OCI-LY1 (cell line): ENCODE measurements at regions not wholly inside any gene's neighbourhood (a gene's known extent, or its start where the extent isn't known, plus 50 kb on each side); places are given as distances from the start of the nearest gene placed in this dataset.

Experiments used
- H2AFZ ChIP-seq: fragments of 200-600 bp; sonication (generic), shearing (Covaris generic); 2 replicates; pipeline ENCODE4 v1.6.0; 2014; ENCODE audit warnings: antibody characterized with exemption, mild to moderate bottlenecking, low read length
- H3F3A ChIP-seq: fragments of 200-600 bp; sonication (generic), shearing (Covaris generic); 2 replicates; pipeline ENCODE4 v1.6.0; 2014; ENCODE audit warnings: mild to moderate bottlenecking, antibody characterized with exemption, low read length, moderate library complexity; ENCODE audit not compliant: insufficient read depth
- H3K27ac ChIP-seq: fragments of 200-600 bp; sonication (generic); 2 replicates; pipeline ENCODE4 v1.5.1; 2014; ENCODE audit warnings: low read length, mixed run types, mild to moderate bottlenecking, low read depth; ENCODE audit not compliant: poor library complexity, severe bottlenecking
- H3K27me3 ChIP-seq: fragments of 200-600 bp; sonication (generic); 2 replicates; pipeline ENCODE4 v1.6.0; 2014; ENCODE audit warnings: antibody characterized with exemption, mild to moderate bottlenecking, low read length, moderate library complexity; ENCODE audit not compliant: insufficient read depth
- H3K36me3 ChIP-seq: fragments of 200-600 bp; sonication (generic); 2 replicates; pipeline ENCODE4 v1.6.1; 2014; ENCODE audit warnings: mild to moderate bottlenecking, antibody characterized with exemption, low read length, moderate library complexity, mixed read lengths; ENCODE audit not compliant: insufficient read depth
- H3K4me1 ChIP-seq: fragments of 200-600 bp; sonication (generic); 2 replicates; pipeline ENCODE4 v1.5.1; 2014; ENCODE audit warnings: mild to moderate bottlenecking, low read length, moderate library complexity; ENCODE audit not compliant: insufficient read depth, severe bottlenecking
- H3K4me2 ChIP-seq: fragments of 200-600 bp; sonication (generic), shearing (Covaris generic); 2 replicates; pipeline ENCODE4 v1.6.1; 2014; ENCODE audit warnings: low read length
- H3K4me3 ChIP-seq: fragments of 200-600 bp; sonication (generic); 2 replicates; pipeline ENCODE4 v1.5.1; 2014; ENCODE audit warnings: low read length, low read depth, mild to moderate bottlenecking, mixed read lengths; ENCODE audit not compliant: poor library complexity, severe bottlenecking
- H3K79me2 ChIP-seq: fragments of 200-600 bp; shearing (Covaris generic); 2 replicates; pipeline ENCODE4 v1.6.1; 2016; ENCODE audit warnings: mixed run types, low read length, mixed read lengths; ENCODE audit not compliant: insufficient read depth
- H3K9ac ChIP-seq: fragments of 200-600 bp; sonication (generic), shearing (Covaris generic); 2 replicates; pipeline ENCODE4 v1.6.1; 2014; ENCODE audit warnings: mild to moderate bottlenecking, low read length, mixed read lengths
- H3K9me2 ChIP-seq: fragments of 200-600 bp; sonication (generic), shearing (Covaris generic); 2 replicates; pipeline ENCODE4 v1.6.1; 2014; ENCODE audit warnings: low read depth, mild to moderate bottlenecking, low read length, mixed read lengths
- H3K9me3 ChIP-seq: fragments of 200-600 bp; shearing (Covaris generic); 2 replicates; pipeline ENCODE4 v1.6.1; 2014; ENCODE audit warnings: low read length, mixed read lengths
- H4K20me1 ChIP-seq: fragments of 200-600 bp; sonication (generic), shearing (Covaris generic); 2 replicates; pipeline ENCODE4 v1.6.0; 2016; ENCODE audit warnings: mild to moderate bottlenecking, low read length; ENCODE audit not compliant: insufficient read depth
- EZH2 ChIP-seq: fragments of 200-600 bp; sonication (generic), shearing (Covaris generic); IDR thresholded peaks from 2 replicates; pipeline ENCODE4 v1.8.0; 2017; ENCODE audit warnings: borderline replicate concordance, mixed run types, mild to moderate bottlenecking, antibody characterized with exemption, low read length, moderate library complexity, mixed read lengths
- TF ChIP-seq, protein P1 (sequence below): fragments of 200-600 bp; sonication (generic), shearing (Covaris generic); IDR thresholded peaks from 2 replicates; pipeline ENCODE4 v1.5.1; 2017; ENCODE audit warnings: mild to moderate bottlenecking, antibody characterized with exemption, low read length, moderate library complexity, mixed read lengths

GRCh38 chr2:217269701-217270484 is 410.0 kb upstream of the TNP1 start:
- no peak overlapping the region for H3K27ac ChIP-seq
- no peak overlapping the region for H3K4me3 ChIP-seq
- no peaks in the 10 kb centered on the region for H4K20me1 ChIP-seq
- no peaks in the 10 kb centered on the region; the same call in 1 of the 2 replicates for H3K9me3 ChIP-seq
- H3K36me3 ChIP-seq = no peaks in the 10 kb centered on the region
- no peaks in the 10 kb centered on the region for H3K79me2 ChIP-seq
- no peak overlapping the region for H2AFZ ChIP-seq
- no peaks in the 10 kb centered on the region for H3K9me2 ChIP-seq
- H3F3A ChIP-seq = no peaks in the 10 kb centered on the region
- no peak for TF ChIP-seq EZH2
- TF ChIP-seq, protein P1, sequence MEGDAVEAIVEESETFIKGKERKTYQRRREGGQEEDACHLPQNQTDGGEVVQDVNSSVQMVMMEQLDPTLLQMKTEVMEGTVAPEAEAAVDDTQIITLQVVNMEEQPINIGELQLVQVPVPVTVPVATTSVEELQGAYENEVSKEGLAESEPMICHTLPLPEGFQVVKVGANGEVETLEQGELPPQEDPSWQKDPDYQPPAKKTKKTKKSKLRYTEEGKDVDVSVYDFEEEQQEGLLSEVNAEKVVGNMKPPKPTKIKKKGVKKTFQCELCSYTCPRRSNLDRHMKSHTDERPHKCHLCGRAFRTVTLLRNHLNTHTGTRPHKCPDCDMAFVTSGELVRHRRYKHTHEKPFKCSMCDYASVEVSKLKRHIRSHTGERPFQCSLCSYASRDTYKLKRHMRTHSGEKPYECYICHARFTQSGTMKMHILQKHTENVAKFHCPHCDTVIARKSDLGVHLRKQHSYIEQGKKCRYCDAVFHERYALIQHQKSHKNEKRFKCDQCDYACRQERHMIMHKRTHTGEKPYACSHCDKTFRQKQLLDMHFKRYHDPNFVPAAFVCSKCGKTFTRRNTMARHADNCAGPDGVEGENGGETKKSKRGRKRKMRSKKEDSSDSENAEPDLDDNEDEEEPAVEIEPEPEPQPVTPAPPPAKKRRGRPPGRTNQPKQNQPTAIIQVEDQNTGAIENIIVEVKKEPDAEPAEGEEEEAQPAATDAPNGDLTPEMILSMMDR = no peak
- H3K4me1 ChIP-seq = no peaks in the 10 kb centered on the region
- H3K4me2 ChIP-seq = no peak overlapping the region
- H3K27me3 ChIP-seq = no peaks in the 10 kb centered on the region
- no peak overlapping the region for H3K9ac ChIP-seq

DNA sequence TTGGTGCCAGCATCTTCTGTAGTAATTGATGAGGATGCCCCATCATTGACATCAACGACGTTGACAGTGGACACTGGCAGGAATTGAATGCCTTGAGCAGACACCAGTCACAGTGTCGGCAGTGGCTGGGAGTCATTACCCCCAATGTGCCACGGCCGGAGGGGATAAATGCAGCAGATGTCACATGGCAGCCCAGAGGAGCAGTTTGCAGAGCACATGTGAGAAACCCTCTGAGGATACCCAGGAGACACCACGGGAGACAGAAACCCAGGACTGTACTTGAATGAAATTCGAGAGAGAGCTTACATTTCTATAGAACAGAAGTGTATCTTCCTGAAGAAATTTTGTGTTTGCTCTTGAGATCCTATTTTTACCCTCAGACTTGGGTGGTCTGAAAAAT is 409.1 kb upstream of the TNP1 start:
- H3K4me1 ChIP-seq = no peaks in the 10 kb centered on the region
- no peak overlapping the region for H3K4me3 ChIP-seq
- H3K79me2 ChIP-seq = no peaks in the 10 kb centered on the region
- H2AFZ ChIP-seq = no peak overlapping the region
- no peaks in the 10 kb centered on the region for H3F3A ChIP-seq
- no peaks in the 10 kb centered on the region for H3K27me3 ChIP-seq
- no peaks in the 10 kb centered on the region for H4K20me1 ChIP-seq
- TF ChIP-seq EZH2 = no peak
- TF ChIP-seq, protein P1 = no peak
- no peaks in the 10 kb centered on the region for H3K9me2 ChIP-seq
- no peaks in the 10 kb centered on the region for H3K36me3 ChIP-seq
- H3K9me3 ChIP-seq = no peaks in the 10 kb centered on the region; the same call in 1 of the 2 replicates
- H3K27ac ChIP-seq = no peak overlapping the region
- no peak overlapping the region for H3K4me2 ChIP-seq
- H3K9ac ChIP-seq = no peak overlapping the region

- no peaks in the 10 kb centered on the region for H3K36me3 ChIP-seq
- H3K27me3 ChIP-seq = no peaks in the 10 kb centered on the region
- H3K27ac ChIP-seq = no peak overlapping the region
- H3K4me3 ChIP-seq = no peak overlapping the region
- no peaks in the 10 kb centered on the region for H3K79me2 ChIP-seq
- H3K9me2 ChIP-seq = no peaks in the 10 kb centered on the region
- TF ChIP-seq EZH2 = no peak
- TF ChIP-seq, protein P1 = no peak
- H2AFZ ChIP-seq = no peak overlapping the region
- H3K9ac ChIP-seq = no peak overlapping the region
- H4K20me1 ChIP-seq = no peaks in the 10 kb centered on the region
- no peaks in the 10 kb centered on the region for H3F3A ChIP-seq
- no peak overlapping the region for H3K4me2 ChIP-seq
- no peaks in the 10 kb centered on the region for H3K4me1 ChIP-seq
- H3K9me3 ChIP-seq = no peaks in the 10 kb centered on the region; the same call in 1 of the 2 replicates
Measured at GRCh38 chr2:217267758-217268157, 407.9 kb upstream of the TNP1 start.
